ENCODE measurements at regions not wholly inside any gene's neighbourhood (a gene's known extent, or its start where the extent isn't known, plus 50 kb on each side); places are given as distances from the start of the nearest gene placed in this dataset.
"Not testable (repeated sequence)": the region's sequence is repeated elsewhere in the genome, so short reads cannot be mapped to it uniquely, and the experiment has no call there.

GRCh38 chr4:79743014-79743413 is 330.0 kb downstream of the ANTXR2 start:
- DNase-seq (ENCODE audit: low read depth): no peak

- DNase-seq (ENCODE audit: low read depth): peak; percentile 1
Measured at GRCh38 chr4:79739912-79740311, 331.9 kb upstream of the GK2 start.

- DNase-seq (ENCODE audit: low read depth): no peak
Measured at GRCh38 chr4:79723507-79723906, 315.5 kb upstream of the GK2 start.

- DNase-seq (ENCODE audit: low read depth): no peak
Measured at GRCh38 chr4:79700356-79700755, 292.3 kb upstream of the GK2 start.

GRCh38 chr4:79697444-79697843 is 289.4 kb upstream of the GK2 start:
- DNase-seq (ENCODE audit: low read depth): no peak

GRCh38 chr4:79696534-79696933 is 288.5 kb upstream of the GK2 start:
- DNase-seq (ENCODE audit: low read depth): not testable (repeated sequence)

GRCh38 chr4:79695848-79696247 is 287.8 kb upstream of the GK2 start:
- DNase-seq (ENCODE audit: low read depth): no peak

- DNase-seq (ENCODE audit: low read depth): no peak
Measured at GRCh38 chr4:79689740-79690139, 281.7 kb upstream of the GK2 start.

- no peak for DNase-seq (ENCODE audit: low read depth)
Measured at GRCh38 chr4:79688691-79689090, 280.7 kb upstream of the GK2 start.

- no peak for DNase-seq (ENCODE audit: low read depth)
Measured at GRCh38 chr4:79687006-79687405, 279.0 kb upstream of the GK2 start.

- DNase-seq (ENCODE audit: low read depth): no peak
Measured at GRCh38 chr4:79685542-79685941, 277.5 kb upstream of the GK2 start.

- DNase-seq (ENCODE audit: low read depth): no peak
Measured at GRCh38 chr4:79684516-79684915, 276.5 kb upstream of the GK2 start.

GRCh38 chr4:79682801-79683530 is 274.9 kb upstream of the GK2 start:
- DNase-seq (ENCODE audit: low read depth): no peak

- DNase-seq (ENCODE audit: low read depth): no peak
Measured at GRCh38 chr4:79682161-79682560, 274.1 kb upstream of the GK2 start.

GRCh38 chr4:79679859-79680258 is 271.8 kb upstream of the GK2 start:
- no peak for DNase-seq (ENCODE audit: low read depth)

GRCh38 chr4:79678472-79679202 is 270.6 kb upstream of the GK2 start:
- peak; percentile 47 for DNase-seq (ENCODE audit: low read depth)

- no peak for DNase-seq (ENCODE audit: low read depth)
Measured at GRCh38 chr4:79676705-79677104, 268.7 kb upstream of the GK2 start.

GRCh38 chr4:79674906-79675305 is 266.9 kb upstream of the GK2 start:
- not testable (repeated sequence) for DNase-seq (ENCODE audit: low read depth)

- DNase-seq (ENCODE audit: low read depth): no peak
Measured at GRCh38 chr4:79673898-79674297, 265.9 kb upstream of the GK2 start.

GRCh38 chr4:79673377-79673776 is 265.3 kb upstream of the GK2 start:
- DNase-seq (ENCODE audit: low read depth): no peak

- DNase-seq (ENCODE audit: low read depth): no peak
Measured at GRCh38 chr4:79666875-79667274, 258.8 kb upstream of the GK2 start.

GRCh38 chr4:79666112-79666511 is 258.1 kb upstream of the GK2 start:
- DNase-seq (ENCODE audit: low read depth): no peak

- DNase-seq (ENCODE audit: low read depth): no peak
Measured at GRCh38 chr4:79663865-79664264, 255.8 kb upstream of the GK2 start.

GRCh38 chr4:79663141-79663540 is 255.1 kb upstream of the GK2 start:
- DNase-seq (ENCODE audit: low read depth): no peak

Measured in non-pigmented ciliary epithelial cell (primary cell).